Stimulated activated CD8-positive, alpha-beta memory T cell treated with anti-CD3 and anti-CD28 coated beads, Interleukin-2, amount 100 ng/mL, for 48 hours (primary cell): ENCODE measurements at regions not wholly inside any gene's neighbourhood (a gene's known extent, or its start where the extent isn't known, plus 50 kb on each side); places are given as distances from the start of the nearest gene placed in this dataset.

Source experiments
- DNase-seq, 2 donors: peaks; one replicate each; pipeline ENCODE4 v3.0.0-alpha.2; 2020; ENCODE audit warnings: low read depth in 2 of 2

- no peak for DNase-seq
Observed at GRCh38 chr4:111650146-111650545, 495.1 kb upstream of the FAM241A start.

GRCh38 chr4:111650674-111651086 lies 494.6 kb upstream of the FAM241A start:
- DNase-seq = no peak

DNA sequence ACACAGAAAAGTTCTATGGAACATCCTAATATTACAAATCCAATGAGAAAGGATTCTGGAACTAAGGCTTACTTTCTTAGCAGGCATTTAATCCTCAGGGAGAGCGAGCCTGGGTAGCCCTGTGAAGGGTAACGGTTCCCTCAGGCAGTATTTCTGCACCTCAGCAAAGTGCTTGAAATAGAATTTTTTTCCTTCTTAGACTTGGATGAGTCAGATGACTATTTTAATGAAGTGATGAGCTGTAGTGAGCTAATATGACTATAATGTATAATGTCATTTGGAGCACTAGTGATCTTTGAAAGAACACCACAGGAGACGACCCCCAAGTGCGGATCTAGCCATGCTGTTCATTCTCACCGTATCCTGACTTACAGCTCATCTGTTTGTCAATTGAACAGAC lies 493.0 kb upstream of the FAM241A start:
- no peak for DNase-seq

- no peak for DNase-seq
Observed at GRCh38 chr4:111652986-111653385, 492.3 kb upstream of the FAM241A start.

- no peak for DNase-seq
Observed at GRCh38 chr4:111662496-111662895, 482.8 kb upstream of the FAM241A start.

DNA sequence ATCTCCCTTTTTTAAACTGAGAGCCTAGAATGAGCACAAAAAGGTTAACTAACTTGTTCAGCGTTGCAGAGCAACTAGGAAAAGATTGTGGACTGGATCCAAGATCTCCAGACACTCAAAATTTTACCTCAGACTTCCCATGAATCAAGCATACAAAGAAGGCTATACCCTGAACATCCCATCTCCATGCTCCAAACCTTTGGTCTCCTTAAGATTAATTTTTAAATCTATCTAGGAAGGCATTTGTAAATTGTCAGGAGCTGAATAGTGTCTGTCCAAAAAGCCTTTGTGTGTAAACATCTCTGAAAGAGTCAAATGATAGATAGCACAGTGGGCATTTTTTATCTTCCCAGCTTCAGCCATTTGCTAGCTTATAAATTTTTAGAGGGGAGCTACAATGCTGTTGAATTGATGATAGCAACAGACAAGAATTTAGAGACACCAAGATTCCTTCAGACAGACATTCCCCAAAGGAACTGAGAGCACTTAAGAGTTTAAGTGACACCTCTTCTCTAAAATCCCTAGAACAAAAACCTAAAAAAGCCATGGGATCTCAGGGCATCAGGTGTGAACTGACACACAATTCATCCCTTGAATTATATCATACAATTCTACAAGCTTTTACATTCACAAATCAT lies 480.8 kb upstream of the FAM241A start:
- no peak for DNase-seq

DNA sequence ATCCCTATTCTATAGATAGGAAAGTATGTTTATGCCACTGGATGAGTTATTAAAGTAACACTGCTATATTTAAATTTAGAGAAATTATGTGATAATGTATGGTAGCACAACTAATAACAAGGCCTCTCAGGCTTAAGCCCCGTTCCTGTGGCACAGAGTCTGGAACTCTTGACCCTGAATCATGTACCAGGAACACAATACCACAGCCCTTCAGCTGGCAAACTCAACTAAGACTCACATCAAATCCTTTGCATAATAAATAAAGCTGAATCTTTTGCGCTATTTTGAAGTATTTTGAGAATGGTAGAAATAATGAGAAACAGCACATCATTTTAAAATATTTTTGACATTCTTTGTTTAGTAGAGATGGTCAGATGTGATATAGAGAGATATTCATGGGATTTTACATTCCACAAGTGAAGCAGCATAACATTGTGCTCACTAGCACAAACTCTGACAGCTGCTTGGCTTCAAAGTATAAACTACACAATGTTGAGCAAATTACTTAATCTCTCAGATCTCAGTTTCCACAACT lies 478.4 kb upstream of the FAM241A start:
- no peak for DNase-seq

DNA sequence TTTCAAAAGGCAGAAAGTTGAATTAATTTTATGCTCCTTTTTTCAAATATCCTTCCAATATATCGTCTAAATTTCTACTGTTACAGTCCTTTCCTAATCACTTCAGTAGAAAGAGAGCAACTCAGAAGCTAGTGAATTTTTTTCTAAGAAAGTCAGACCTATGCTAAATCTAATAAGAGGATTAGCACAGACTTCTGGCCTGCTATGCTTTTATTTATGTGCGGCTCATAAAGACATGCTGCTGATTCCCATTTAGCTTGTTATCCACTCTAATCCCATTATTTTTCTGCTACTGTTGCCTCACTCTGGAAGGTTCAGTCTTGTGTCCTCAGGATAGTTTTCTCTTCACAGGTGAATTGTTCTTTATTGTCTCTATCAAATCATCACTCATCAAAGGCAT lies 473.5 kb upstream of the FAM241A start:
- no peak for DNase-seq

DNA sequence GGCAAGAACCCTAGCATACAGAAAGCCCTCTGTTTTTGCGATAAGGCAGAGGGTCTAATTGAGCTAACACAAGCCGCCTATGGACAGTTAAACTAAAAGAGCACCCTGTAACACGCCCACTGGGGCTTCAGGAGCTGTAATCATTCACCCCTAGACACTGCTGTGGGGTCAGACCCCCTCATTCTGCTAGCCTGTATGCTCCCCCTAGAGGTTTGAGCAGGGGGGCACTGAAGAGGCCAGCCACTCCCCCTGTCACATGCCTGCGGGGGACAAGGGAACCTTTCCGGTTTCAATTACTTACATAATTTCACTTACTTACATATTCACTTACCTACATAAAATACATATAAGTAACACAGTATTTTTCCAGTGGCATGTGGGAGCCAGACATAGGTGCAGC lies 469.5 kb upstream of the FAM241A start:
- no peak for DNase-seq

DNA sequence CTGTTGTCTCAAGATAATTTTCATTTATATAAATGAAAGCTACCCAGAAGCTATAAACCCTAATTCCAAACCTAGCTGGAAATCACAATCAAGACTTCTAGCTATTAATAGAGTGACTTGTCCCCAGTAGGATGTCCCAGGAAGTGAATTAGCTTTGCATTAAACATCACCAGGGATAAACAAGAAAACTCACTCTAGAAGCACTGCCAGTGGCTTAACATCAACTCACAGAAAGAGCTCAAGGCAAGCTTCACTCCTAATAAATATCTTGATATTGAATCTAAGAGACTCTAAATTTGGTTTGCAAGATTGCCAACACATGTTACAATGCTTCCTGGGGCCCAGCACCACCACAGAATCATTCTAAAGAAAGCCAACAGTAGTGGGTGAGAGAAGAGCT lies 468.7 kb upstream of the FAM241A start:
- DNase-seq = no peak

GRCh38 chr4:111678479-111678878 lies 466.8 kb upstream of the FAM241A start:
- no peak for DNase-seq

- no peak for DNase-seq
Observed at GRCh38 chr4:111678908-111679307, 466.3 kb upstream of the FAM241A start.

DNA sequence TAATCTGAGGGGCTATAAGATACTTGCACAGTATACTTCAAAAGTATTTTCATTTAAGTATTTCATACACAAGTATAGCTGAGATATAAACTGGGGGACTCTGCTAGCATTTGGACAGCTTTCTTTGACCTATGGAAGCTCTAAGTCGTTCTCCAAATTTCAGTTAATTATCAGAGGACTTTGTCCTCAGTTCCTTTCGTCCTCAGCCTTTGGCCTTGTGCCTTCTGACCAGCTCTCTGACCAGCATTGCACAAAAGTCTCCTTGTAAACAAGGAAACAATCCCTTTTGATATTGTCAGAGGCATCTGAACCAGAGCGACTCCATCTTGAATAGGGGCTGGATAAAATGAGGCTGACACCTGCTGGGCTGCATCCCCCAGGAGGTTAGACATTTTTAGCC lies 464.0 kb upstream of the FAM241A start:
- no peak for DNase-seq

DNA sequence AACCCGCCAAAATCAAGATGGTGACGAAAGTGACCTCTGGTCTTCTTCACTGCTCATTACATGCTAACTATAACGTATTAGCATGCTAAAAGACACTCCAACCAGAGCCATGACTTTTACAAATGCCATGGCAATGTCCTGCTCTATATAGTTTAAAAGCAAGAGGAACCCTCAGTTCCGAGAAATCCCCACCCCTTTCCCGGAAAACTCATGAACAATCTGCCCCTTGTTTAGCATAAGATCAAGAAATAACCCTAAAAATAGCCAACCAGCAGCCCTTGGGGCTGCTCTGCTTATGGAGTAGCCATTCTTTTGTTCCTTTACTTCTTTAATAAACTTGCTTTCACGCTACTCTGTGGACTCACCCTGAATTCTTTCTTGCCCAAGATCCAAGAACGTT lies 463.5 kb upstream of the FAM241A start:
- no peak for DNase-seq

- no peak for DNase-seq
Observed at GRCh38 chr4:111685205-111685604, 460.0 kb upstream of the FAM241A start.

GRCh38 chr4:111689214-111689613 lies 456.0 kb upstream of the FAM241A start:
- DNase-seq = no peak

DNA sequence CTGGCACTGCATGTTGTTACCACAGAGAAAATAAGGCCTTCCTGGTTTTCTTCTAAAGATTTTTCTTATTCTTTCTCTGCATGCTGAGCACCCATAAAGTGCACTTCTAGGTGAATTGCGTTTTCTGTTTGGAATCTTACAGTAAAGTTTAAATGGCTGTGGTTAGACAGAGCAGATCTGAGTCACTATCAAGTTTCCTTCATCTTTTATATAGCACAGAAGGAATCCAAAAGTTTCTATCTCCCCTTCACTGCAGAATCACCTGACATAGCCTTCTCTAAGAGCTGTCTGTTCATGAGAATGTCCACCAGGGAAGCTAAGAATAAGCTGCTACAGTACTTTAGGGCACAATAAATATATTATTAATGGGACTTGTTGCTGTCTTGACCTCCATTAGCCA lies 455.5 kb upstream of the FAM241A start:
- DNase-seq = no peak

- DNase-seq = no peak
Observed at GRCh38 chr4:111693758-111694157, 451.5 kb upstream of the FAM241A start.

GRCh38 chr4:111695677-111696076 lies 449.6 kb upstream of the FAM241A start:
- DNase-seq = no peak

- DNase-seq = no peak
Observed at GRCh38 chr4:111696505-111696904, 448.7 kb upstream of the FAM241A start.

DNA sequence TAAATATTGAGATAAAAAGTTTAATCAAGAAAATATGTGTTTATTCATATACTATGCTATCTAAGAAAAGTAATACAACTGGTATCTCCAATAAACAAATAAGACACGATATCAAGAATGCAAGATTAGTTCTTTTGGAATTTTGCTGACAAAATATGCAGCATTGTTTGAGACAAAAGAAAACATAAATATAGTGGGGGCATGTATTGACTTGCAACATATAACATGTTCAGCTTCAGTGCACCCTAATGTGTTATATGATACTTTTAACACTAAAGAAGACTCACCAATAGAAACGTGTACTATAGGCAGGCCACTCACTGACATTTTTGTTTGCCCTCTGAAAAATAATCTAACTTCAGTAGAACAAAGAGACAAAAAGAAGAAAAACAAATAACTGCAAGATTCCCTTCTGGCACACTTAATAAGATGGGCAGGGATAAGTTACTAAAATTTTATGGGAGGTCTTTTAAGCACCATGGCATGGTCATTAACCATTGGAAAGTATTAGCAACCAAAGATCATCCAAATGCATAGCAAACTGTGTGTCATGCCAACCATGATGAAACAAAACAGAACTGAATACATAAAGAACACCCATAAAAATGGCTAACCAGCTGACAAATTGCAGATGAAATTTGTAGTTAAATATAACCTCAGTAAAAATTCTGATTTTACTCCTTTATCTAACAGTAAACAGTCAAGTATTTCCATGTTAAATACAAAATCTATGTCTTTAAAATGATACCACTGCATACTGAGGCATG lies 447.9 kb upstream of the FAM241A start:
- DNase-seq = no peak

DNA sequence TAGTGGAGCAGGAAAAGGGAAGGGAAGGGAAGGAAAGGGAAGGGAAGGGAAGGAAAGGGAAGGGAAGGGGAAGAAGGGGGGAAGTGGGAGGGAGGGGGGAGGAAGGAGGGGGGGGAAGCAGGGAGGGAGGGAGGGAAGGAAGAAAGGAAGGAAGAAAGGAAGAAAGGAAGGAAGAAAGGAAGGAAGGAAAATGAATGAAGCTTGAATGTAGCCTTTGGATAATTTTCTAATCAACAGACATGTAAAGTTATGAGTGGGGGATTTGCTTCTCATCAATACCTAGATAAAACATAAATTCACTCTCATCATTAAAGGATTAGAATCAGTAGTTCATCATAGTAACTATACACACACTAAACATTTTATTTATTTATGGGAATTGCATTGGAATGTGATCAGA lies 446.9 kb upstream of the FAM241A start:
- DNase-seq = no peak

GRCh38 chr4:111699165-111699564 lies 446.1 kb upstream of the FAM241A start:
- DNase-seq = no peak
